Psoas muscle (tissue), 7 donors: ENCODE measurements at regions not wholly inside any gene's neighbourhood (a gene's known extent, or its start where the extent isn't known, plus 50 kb on each side); places are given as distances from the start of the nearest gene placed in this dataset.

Experiments
- ATAC-seq, 4 donors: fragments of 200-7000 bp; cut with Tn5 transposase; one replicate each; pipeline ENCODE4 v1.9.1; 2020; ENCODE audit warnings: moderate library complexity in 3 of 4, mild to moderate bottlenecking in 2 of 4
- DNase-seq, 2 donors: peaks; one replicate each; pipeline ENCODE4 v3.0.0-alpha.2; 2020
- H3K27ac ChIP-seq: fragments of 200-600 bp; one replicate; pipeline ENCODE4 v1.8.0; 2022
- H3K27me3 ChIP-seq, 3 donors: fragments of 200-600 bp in 1 of 3; one replicate each; pipeline versions ENCODE4 v1.6.1 to v1.8.0; 2013 to 2022; ENCODE audit warnings: low read length in 2 of 3, mild to moderate bottlenecking in 2 of 3, moderate library complexity in 1 of 3; ENCODE audit not compliant: insufficient read depth in 3 of 3
- H3K36me3 ChIP-seq, 2 donors: fragments of 200-600 bp in 1 of 2; one replicate each; pipeline versions ENCODE4 v1.6.1 to v1.8.0; 2013 to 2022; ENCODE audit warnings: low read depth in 1 of 2, mild to moderate bottlenecking in 1 of 2, moderate library complexity in 1 of 2; ENCODE audit not compliant: insufficient read depth in 1 of 2
- H3K4me1 ChIP-seq: fragments of 200-600 bp; one replicate; pipeline ENCODE4 v1.8.0; 2022
- H3K4me3 ChIP-seq: fragments of 200-600 bp; one replicate; pipeline ENCODE4 v1.8.0; 2022; ENCODE audit warnings: mild to moderate bottlenecking
- H3K9me3 ChIP-seq: fragments of 200-600 bp; one replicate; pipeline ENCODE4 v1.8.0; 2022
- CTCF ChIP-seq: fragments of 200-600 bp; IDR thresholded peaks from one replicate; pipeline ENCODE4 v1.8.0; 2022; ENCODE audit warnings: antibody characterized with exemption
- WGBS, 3 donors: extraction: QIAGEN DNeasy Blood & Tissue Kit; methylation state at CpG; one replicate each; pipeline versions ENCODE4 v1.1.6 to v1.1.7; 2013; 5-methylcytosine and 5-hydroxymethylcytosine counted together
- intact Hi-C, 2 donors: fragments of 100-400 bp; cut with DNase I; formaldehyde crosslinking; loops; one replicate each; pipeline versions ENCODE4 v1.11.0 to v1.14.2; 2022
- donor health status: healthy with polysubstance abuse.
- donor health status: DM: no; HTN: no; CAD: no; lungs with moderate emphysema.
- donor health status: Bipolar disorder and iron deficiency.
- donor health status: healthy.
- donor health status: DM: yes; HTN: yes; CAD: no.
- donor health status: DM: no; HTN: no; CAD: no.
- donor health status: DM: yes; HTN: yes; CAD: no.

- Histone ChIP-seq H3K9me3 (no peaks in the 10 kb centered on the region), H3K4me3 (no peak overlapping the region), H3K27ac (no peak overlapping the region), H3K4me1 (peaks cover 8% of the 10 kb centered on the region), H3K36me3 (no peaks in the 10 kb centered on the region), H3K27me3 (no peaks in the 10 kb centered on the region)
- DNase-seq: no peak
- ATAC-seq: no peak
- WGBS, 3 donors: 92 to 93% (median 92%) methylated on average over 3 of the region's 3 CpGs
- intact Hi-C loops: loop anchor here in 1 of 2 donors (5.0 kb wide), 1 partner anchor 46 kb away; no protein-coding TSS in a partner anchor
- no peak for TF ChIP-seq CTCF
Measured at GRCh38 chr7:33760834-33761233, 144.5 kb upstream of the BMPER start.

- no peaks in the 10 kb centered on the region for H3K9me3 ChIP-seq
- 40 to 53% (median 47%) methylated on average over 7 of the region's 7 CpGs for WGBS, 3 donors
Measured at GRCh38 chr7:33761449-33762080, 143.8 kb upstream of the BMPER start.

GRCh38 chr7:33762151-33762910 is 143.0 kb upstream of the BMPER start:
- Histone ChIP-seq H3K4me1 (peaks cover 8% of the 10 kb centered on the region), H3K4me3 (no peak overlapping the region), H3K27me3 (no peaks in the 10 kb centered on the region), H3K36me3 (no peaks in the 10 kb centered on the region), H3K27ac (no peak overlapping the region), H3K9me3 (no peaks in the 10 kb centered on the region)
- WGBS, 3 donors: 39 to 57% (median 55%) methylated on average over 6 of the region's 6 CpGs
- no peak for TF ChIP-seq CTCF
- intact Hi-C loops: loop anchor here in 1 of 2 donors (5.0 kb wide), 1 partner anchor 45 kb away; no protein-coding TSS in a partner anchor
- ATAC-seq: peak in 3 of 4 donors; percentile 38 to 57 (median 39)
- DNase-seq: no peak

More at GRCh38 chr7:33761449-33762080, 143.8 kb upstream of the BMPER start:
- H3K4me3 ChIP-seq: no peak overlapping the region
- intact Hi-C loops: loop anchor here in 1 of 2 donors (5.0 kb wide), 1 partner anchor 46 kb away; no protein-coding TSS in a partner anchor
- H3K36me3 ChIP-seq: no peaks in the 10 kb centered on the region
- peak; percentile 14 to 67 (median 60) for ATAC-seq
- H3K27ac ChIP-seq: no peak overlapping the region
- DNase-seq: peak in 1 of 2 donors; percentile 57
- H3K27me3 ChIP-seq: no peaks in the 10 kb centered on the region
- peaks cover 8% of the 10 kb centered on the region for H3K4me1 ChIP-seq
- no peak for TF ChIP-seq CTCF

- WGBS, 3 donors: 33 to 51% (median 39%) methylated on average over 3 of the region's 3 CpGs
- Histone ChIP-seq H3K36me3 (no peaks in the 10 kb centered on the region), H3K9me3 (no peaks in the 10 kb centered on the region), H3K4me3 (no peak overlapping the region), H3K27me3 (no peaks in the 10 kb centered on the region), H3K4me1 (peaks cover 8% of the 10 kb centered on the region), H3K27ac (no peak overlapping the region)
- ATAC-seq: peak in 1 of 4 donors; percentile 27
- DNase-seq: no peak
- intact Hi-C loops: loop anchor here in 1 of 2 donors (5.0 kb wide), 1 partner anchor 44 kb away; no protein-coding TSS in a partner anchor
- no peak for TF ChIP-seq CTCF
Measured at GRCh38 chr7:33762911-33763306, 142.4 kb upstream of the BMPER start.
